Stomach (tissue), 4 donors: ENCODE measurements at regions not wholly inside any gene's neighbourhood (a gene's known extent, or its start where the extent isn't known, plus 50 kb on each side); places are given as distances from the start of the nearest gene placed in this dataset.

ENCODE experiments used
- EP300 ChIP-seq: sonication (generic); formaldehyde crosslinking; IDR thresholded peaks from one replicate; pipeline ENCODE4 v1.6.1; 2017; ENCODE audit warnings: antibody characterized with exemption
- TF ChIP-seq, protein P1 (sequence below), 7 experiments: fragments of 450-650 bp in 4 of 7; fragments of 200-600 bp in 3 of 7; sonication (generic) in 3 of 7; IDR thresholded peaks; one replicate each; pipeline ENCODE4 v1.5.1; 2016 to 2019; ENCODE audit warnings: antibody characterized with exemption in 7 of 7, control low read depth in 2 of 7, mild to moderate bottlenecking in 1 of 7

DNA sequence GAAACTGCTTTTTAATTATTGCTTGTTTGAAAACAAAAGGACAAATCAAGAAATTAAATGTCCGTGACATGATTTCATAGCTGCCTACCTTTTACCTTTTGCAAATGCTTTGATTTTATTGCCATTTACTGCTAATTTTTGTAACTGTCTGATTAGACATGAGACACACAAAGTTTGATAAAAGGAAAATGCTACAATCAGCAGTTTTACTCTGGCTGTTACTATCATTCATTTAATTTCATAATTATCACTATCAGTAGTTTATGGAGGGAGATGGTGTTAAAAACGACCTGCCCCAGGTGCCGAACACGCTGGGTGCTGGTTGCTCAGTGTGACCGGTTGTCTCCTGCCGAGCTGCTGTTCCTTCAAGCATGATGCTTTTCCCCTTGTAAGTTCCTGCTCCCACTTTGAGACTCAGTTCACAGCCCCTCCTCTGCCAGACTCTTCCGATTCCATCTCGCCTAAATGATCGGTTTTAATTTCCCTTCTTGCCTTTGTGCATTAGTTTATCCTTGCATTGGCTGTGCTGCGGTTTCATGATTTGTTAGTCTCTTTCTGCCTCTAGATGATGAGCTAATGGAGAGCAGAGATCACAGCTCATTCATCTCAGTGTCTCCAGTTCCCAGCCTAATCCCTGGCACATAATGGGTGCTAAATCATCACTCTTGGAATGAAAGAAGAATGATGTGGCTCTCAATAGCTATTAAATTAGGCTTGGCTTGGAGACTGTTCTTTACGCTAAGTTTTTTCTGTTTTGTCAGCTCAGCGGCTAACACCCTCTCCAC lies 110.6 kb downstream of the PFKFB3 start:
- TF ChIP-seq, protein P1, sequence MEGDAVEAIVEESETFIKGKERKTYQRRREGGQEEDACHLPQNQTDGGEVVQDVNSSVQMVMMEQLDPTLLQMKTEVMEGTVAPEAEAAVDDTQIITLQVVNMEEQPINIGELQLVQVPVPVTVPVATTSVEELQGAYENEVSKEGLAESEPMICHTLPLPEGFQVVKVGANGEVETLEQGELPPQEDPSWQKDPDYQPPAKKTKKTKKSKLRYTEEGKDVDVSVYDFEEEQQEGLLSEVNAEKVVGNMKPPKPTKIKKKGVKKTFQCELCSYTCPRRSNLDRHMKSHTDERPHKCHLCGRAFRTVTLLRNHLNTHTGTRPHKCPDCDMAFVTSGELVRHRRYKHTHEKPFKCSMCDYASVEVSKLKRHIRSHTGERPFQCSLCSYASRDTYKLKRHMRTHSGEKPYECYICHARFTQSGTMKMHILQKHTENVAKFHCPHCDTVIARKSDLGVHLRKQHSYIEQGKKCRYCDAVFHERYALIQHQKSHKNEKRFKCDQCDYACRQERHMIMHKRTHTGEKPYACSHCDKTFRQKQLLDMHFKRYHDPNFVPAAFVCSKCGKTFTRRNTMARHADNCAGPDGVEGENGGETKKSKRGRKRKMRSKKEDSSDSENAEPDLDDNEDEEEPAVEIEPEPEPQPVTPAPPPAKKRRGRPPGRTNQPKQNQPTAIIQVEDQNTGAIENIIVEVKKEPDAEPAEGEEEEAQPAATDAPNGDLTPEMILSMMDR (IDR thresholded peaks at IDR 0.05), result no peak
- TF ChIP-seq EP300, result no peak
